Gastroesophageal sphincter (tissue), 3 donors: ENCODE measurements at regions not wholly inside any gene's neighbourhood (a gene's known extent, or its start where the extent isn't known, plus 50 kb on each side); places are given as distances from the start of the nearest gene placed in this dataset.

Experiments
- EP300 ChIP-seq: sonication (generic); formaldehyde crosslinking; IDR thresholded peaks from one replicate; pipeline ENCODE4 v1.6.1; 2017; ENCODE audit warnings: antibody characterized with exemption, mild to moderate bottlenecking
- POLR2A ChIP-seq, 2 donors: fragments of 450-650 bp; IDR thresholded peaks; one replicate each; pipeline ENCODE4 v1.6.1; 2017; ENCODE audit warnings: antibody characterized with exemption in 2 of 2, mild to moderate bottlenecking in 2 of 2, moderate library complexity in 1 of 2
- TF ChIP-seq, protein P1 (sequence below), 4 experiments: fragments of 200-600 bp in 2 of 4; fragments of 450-650 bp in 2 of 4; sonication (generic) in 1 of 4; IDR thresholded peaks; one replicate each; pipeline ENCODE4 v1.5.1; 2017 to 2019; ENCODE audit warnings: antibody characterized with exemption in 4 of 4, mild to moderate bottlenecking in 2 of 4, moderate library complexity in 2 of 4

DNA sequence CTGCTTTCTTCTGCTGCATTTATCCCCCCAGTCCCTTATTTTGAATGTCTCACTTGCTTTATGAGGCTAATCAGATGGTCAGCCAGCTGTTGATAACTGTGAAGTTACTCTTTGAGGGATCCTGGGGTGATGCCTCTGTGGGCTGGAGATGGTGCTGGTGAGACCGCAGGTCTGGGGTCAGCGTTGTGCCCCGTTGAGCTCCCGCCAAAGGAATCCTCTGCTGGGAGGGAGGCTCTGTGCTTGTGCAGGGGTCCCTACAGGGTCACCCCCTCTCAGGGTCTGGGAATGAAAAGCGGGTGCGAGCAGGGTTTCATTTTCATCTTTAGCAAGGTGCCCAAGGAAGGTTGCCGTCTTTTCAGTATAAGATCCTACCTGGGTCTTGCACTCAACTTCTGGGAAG is 161.2 kb upstream of the RTL1 start:
- TF ChIP-seq, protein P1, sequence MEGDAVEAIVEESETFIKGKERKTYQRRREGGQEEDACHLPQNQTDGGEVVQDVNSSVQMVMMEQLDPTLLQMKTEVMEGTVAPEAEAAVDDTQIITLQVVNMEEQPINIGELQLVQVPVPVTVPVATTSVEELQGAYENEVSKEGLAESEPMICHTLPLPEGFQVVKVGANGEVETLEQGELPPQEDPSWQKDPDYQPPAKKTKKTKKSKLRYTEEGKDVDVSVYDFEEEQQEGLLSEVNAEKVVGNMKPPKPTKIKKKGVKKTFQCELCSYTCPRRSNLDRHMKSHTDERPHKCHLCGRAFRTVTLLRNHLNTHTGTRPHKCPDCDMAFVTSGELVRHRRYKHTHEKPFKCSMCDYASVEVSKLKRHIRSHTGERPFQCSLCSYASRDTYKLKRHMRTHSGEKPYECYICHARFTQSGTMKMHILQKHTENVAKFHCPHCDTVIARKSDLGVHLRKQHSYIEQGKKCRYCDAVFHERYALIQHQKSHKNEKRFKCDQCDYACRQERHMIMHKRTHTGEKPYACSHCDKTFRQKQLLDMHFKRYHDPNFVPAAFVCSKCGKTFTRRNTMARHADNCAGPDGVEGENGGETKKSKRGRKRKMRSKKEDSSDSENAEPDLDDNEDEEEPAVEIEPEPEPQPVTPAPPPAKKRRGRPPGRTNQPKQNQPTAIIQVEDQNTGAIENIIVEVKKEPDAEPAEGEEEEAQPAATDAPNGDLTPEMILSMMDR (IDR thresholded peaks at IDR 0.05): no peak
- TF ChIP-seq POLR2A (IDR thresholded peaks at IDR 0.05): no peak
- no peak for TF ChIP-seq EP300
